Psoas muscle (tissue), 7 donors: ENCODE measurements at regions not wholly inside any gene's neighbourhood (a gene's known extent, or its start where the extent isn't known, plus 50 kb on each side); places are given as distances from the start of the nearest gene placed in this dataset.

Source experiments
- ATAC-seq, 4 donors: fragments of 200-7000 bp; cut with Tn5 transposase; one replicate each; pipeline ENCODE4 v1.9.1; 2020; ENCODE audit warnings: moderate library complexity in 3 of 4, mild to moderate bottlenecking in 2 of 4
- DNase-seq, 2 donors: peaks; one replicate each; pipeline ENCODE4 v3.0.0-alpha.2; 2020
- H3K27ac ChIP-seq: fragments of 200-600 bp; one replicate; pipeline ENCODE4 v1.8.0; 2022
- H3K27me3 ChIP-seq, 3 donors: fragments of 200-600 bp in 1 of 3; one replicate each; pipeline versions ENCODE4 v1.6.1 to v1.8.0; 2013 to 2022; ENCODE audit warnings: low read length in 2 of 3, mild to moderate bottlenecking in 2 of 3, moderate library complexity in 1 of 3; ENCODE audit not compliant: insufficient read depth in 3 of 3
- H3K36me3 ChIP-seq, 2 donors: fragments of 200-600 bp in 1 of 2; one replicate each; pipeline versions ENCODE4 v1.6.1 to v1.8.0; 2013 to 2022; ENCODE audit warnings: low read depth in 1 of 2, mild to moderate bottlenecking in 1 of 2, moderate library complexity in 1 of 2; ENCODE audit not compliant: insufficient read depth in 1 of 2
- H3K4me1 ChIP-seq: fragments of 200-600 bp; one replicate; pipeline ENCODE4 v1.8.0; 2022
- H3K4me3 ChIP-seq: fragments of 200-600 bp; one replicate; pipeline ENCODE4 v1.8.0; 2022; ENCODE audit warnings: mild to moderate bottlenecking
- H3K9me3 ChIP-seq: fragments of 200-600 bp; one replicate; pipeline ENCODE4 v1.8.0; 2022
- WGBS, 3 donors: extraction: QIAGEN DNeasy Blood & Tissue Kit; methylation state at CpG; one replicate each; pipeline versions ENCODE4 v1.1.6 to v1.1.7; 2013; 5-methylcytosine and 5-hydroxymethylcytosine counted together
- intact Hi-C, 2 donors: fragments of 100-400 bp; cut with DNase I; formaldehyde crosslinking; loops; one replicate each; pipeline versions ENCODE4 v1.11.0 to v1.14.2; 2022
- TF ChIP-seq, protein P1 (sequence below): fragments of 200-600 bp; IDR thresholded peaks from one replicate; pipeline ENCODE4 v1.8.0; 2022; ENCODE audit warnings: antibody characterized with exemption
- donor health status: healthy with polysubstance abuse.
- donor health status: DM: no; HTN: no; CAD: no; lungs with moderate emphysema.
- donor health status: Bipolar disorder and iron deficiency.
- donor health status: healthy.
- donor health status: DM: yes; HTN: yes; CAD: no.
- donor health status: DM: no; HTN: no; CAD: no.
- donor health status: DM: yes; HTN: yes; CAD: no.

- H3K36me3 ChIP-seq, result no peaks in the 10 kb centered on the region
- 88 to 91% (median 90%) methylated on average over 3 of the region's 3 CpGs for WGBS, 3 donors
- H3K27ac ChIP-seq, result no peak overlapping the region
- ATAC-seq (no peak), DNase-seq (no peak)
- TF ChIP-seq, protein P1, sequence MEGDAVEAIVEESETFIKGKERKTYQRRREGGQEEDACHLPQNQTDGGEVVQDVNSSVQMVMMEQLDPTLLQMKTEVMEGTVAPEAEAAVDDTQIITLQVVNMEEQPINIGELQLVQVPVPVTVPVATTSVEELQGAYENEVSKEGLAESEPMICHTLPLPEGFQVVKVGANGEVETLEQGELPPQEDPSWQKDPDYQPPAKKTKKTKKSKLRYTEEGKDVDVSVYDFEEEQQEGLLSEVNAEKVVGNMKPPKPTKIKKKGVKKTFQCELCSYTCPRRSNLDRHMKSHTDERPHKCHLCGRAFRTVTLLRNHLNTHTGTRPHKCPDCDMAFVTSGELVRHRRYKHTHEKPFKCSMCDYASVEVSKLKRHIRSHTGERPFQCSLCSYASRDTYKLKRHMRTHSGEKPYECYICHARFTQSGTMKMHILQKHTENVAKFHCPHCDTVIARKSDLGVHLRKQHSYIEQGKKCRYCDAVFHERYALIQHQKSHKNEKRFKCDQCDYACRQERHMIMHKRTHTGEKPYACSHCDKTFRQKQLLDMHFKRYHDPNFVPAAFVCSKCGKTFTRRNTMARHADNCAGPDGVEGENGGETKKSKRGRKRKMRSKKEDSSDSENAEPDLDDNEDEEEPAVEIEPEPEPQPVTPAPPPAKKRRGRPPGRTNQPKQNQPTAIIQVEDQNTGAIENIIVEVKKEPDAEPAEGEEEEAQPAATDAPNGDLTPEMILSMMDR, result no peak
- no peaks in the 10 kb centered on the region for H3K4me1 ChIP-seq
- no peaks in the 10 kb centered on the region for H3K27me3 ChIP-seq
- H3K4me3 ChIP-seq, result no peak overlapping the region
- no peaks in the 10 kb centered on the region for H3K9me3 ChIP-seq
- intact Hi-C loops, result no loop called here
Measured at GRCh38 chr4:31374256-31374960, 654.2 kb downstream of the PCDH7 start.

GRCh38 chr4:31375936-31376335 is 655.8 kb downstream of the PCDH7 start:
- WGBS, 3 donors, result 67 to 69% (median 69%) methylated on average over 5 of the region's 5 CpGs
- H3K36me3 ChIP-seq, result no peaks in the 10 kb centered on the region
- H3K9me3 ChIP-seq, result no peaks in the 10 kb centered on the region
- H3K27ac ChIP-seq, result no peak overlapping the region
- no peak for DNase-seq
- H3K4me1 ChIP-seq, result no peaks in the 10 kb centered on the region
- intact Hi-C loops, result no loop called here
- ATAC-seq, result no peak
- no peaks in the 10 kb centered on the region for H3K27me3 ChIP-seq
- H3K4me3 ChIP-seq, result no peak overlapping the region
- TF ChIP-seq, protein P1, result no peak

GRCh38 chr4:31379364-31379763 is 659.2 kb downstream of the PCDH7 start:
- Histone ChIP-seq H3K36me3 (no peaks in the 10 kb centered on the region), H3K27ac (no peak overlapping the region), H3K4me1 (no peaks in the 10 kb centered on the region), H3K27me3 (no peaks in the 10 kb centered on the region), H3K4me3 (no peak overlapping the region), H3K9me3 (no peaks in the 10 kb centered on the region)
- intact Hi-C loops, result no loop called here
- ATAC-seq (no peak), DNase-seq (no peak)
- TF ChIP-seq, protein P1, result no peak
- 94 to 97% (median 97%) methylated on average over 2 of the region's 2 CpGs for WGBS, 3 donors

DNA sequence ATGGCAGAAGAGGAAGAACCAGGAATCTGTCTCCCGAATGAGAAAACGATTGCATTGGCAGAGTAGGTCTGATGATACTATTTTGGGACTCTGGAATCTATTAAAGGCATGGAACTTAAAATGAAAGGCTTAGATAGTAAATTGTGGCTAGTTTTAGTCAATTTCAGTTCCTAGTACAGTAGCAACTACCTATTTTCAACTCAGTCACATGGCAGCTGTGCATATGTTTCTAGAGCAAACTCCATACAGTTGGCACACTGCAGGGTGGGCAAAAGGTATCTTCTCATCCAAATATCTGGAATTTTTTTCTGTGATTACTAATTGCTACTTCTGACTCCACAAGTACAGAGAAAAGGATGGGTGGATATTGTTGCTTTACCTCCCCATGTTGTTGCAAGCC is 663.6 kb downstream of the PCDH7 start:
- DNase-seq, result no peak
- WGBS, 3 donors, result 63 to 73% (median 65%) methylated on average over 2 of the region's 2 CpGs

More for the DNA sequence above, 663.6 kb downstream of the PCDH7 start:
- Histone ChIP-seq H3K9me3 (no peaks in the 10 kb centered on the region), H3K36me3 (no peaks in the 10 kb centered on the region), H3K4me1 (no peaks in the 10 kb centered on the region), H3K27me3 (no peaks in the 10 kb centered on the region), H3K4me3 (no peak overlapping the region), H3K27ac (no peak overlapping the region)
- intact Hi-C loops, result no loop called here
- TF ChIP-seq, protein P1, result no peak
- ATAC-seq, result no peak
